ENCODE measurements at regions not wholly inside any gene's neighbourhood (a gene's known extent, or its start where the extent isn't known, plus 50 kb on each side); places are given as distances from the start of the nearest gene placed in this dataset.

DNA sequence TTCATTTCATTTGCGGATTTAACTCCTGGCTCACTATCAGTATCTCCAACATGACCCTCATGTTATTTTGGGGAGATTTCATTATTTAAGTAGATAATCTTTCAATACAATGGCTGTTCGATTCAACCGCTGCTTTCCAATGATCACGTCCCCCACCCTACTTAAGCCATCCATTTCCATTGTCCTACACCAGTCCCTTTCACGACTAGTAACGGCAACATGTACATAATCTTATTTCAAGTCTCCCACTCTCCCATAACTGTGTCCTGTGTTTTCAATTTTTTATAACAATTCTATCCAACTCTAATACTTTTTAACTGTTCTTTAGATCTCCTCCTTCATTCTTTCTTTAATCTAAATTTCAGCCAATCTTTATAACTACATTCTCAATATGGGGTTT lies 890.8 kb upstream of the MAP3K7 start:
- no peak for TF ChIP-seq GATA2 (IDR thresholded peaks at IDR 0.05; ENCODE audit: low read depth, low read length)
- no peak for TF ChIP-seq GATA3 (IDR thresholded peaks at IDR 0.05; ENCODE audit: low read depth, low read length)
